ENCODE measurements at regions not wholly inside any gene's neighbourhood (a gene's known extent, or its start where the extent isn't known, plus 50 kb on each side); places are given as distances from the start of the nearest gene placed in this dataset.

DNA sequence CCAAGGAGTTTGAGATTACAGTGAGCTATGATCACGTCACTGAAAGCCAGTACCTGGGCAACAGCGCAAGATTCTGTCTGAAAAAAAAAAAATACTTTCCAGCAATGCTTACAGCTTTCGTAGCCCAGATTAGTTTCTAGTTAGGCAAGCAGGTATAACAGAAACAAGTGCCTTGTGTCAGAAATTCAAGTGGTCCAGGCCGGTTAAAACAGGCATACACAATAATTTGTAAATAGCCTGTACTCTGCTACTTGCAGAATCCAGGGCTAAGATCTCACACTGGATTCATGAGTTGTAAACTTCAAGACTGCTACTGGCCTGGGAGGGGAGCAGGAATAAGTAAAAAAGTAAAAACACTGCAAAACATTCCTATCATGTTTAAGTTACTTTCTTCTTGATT, 512.9 kb downstream of the IPMK start:
- no peak for TF ChIP-seq POLR2A (IDR thresholded peaks at IDR 0.05)
- TF ChIP-seq, protein P1, sequence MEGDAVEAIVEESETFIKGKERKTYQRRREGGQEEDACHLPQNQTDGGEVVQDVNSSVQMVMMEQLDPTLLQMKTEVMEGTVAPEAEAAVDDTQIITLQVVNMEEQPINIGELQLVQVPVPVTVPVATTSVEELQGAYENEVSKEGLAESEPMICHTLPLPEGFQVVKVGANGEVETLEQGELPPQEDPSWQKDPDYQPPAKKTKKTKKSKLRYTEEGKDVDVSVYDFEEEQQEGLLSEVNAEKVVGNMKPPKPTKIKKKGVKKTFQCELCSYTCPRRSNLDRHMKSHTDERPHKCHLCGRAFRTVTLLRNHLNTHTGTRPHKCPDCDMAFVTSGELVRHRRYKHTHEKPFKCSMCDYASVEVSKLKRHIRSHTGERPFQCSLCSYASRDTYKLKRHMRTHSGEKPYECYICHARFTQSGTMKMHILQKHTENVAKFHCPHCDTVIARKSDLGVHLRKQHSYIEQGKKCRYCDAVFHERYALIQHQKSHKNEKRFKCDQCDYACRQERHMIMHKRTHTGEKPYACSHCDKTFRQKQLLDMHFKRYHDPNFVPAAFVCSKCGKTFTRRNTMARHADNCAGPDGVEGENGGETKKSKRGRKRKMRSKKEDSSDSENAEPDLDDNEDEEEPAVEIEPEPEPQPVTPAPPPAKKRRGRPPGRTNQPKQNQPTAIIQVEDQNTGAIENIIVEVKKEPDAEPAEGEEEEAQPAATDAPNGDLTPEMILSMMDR (IDR thresholded peaks at IDR 0.05): no peak
- no peak for TF ChIP-seq EP300 (IDR thresholded peaks at IDR 0.05)

Measured in tibial nerve (tissue), 4 donors.